ENCODE measurements at regions not wholly inside any gene's neighbourhood (a gene's known extent, or its start where the extent isn't known, plus 50 kb on each side); places are given as distances from the start of the nearest gene placed in this dataset.
"Not testable (repeated sequence)": the region's sequence is repeated elsewhere in the genome, so short reads cannot be mapped to it uniquely, and the experiment has no call there.

GRCh38 chr5:34266151-34266550 is 223.1 kb upstream of the C1QTNF3 start:
- H3K9me3 ChIP-seq (ENCODE audit: insufficient read depth, low read depth); H3K4me3 ChIP-seq; H3K4me1 ChIP-seq (replicated peaks; ENCODE audit: insufficient read depth); H4K20me1 ChIP-seq (ENCODE audit: insufficient read depth); CTCF ChIA-PET; H3K36me3 ChIP-seq (ENCODE audit: low read depth); DNase-seq; H2AFZ ChIP-seq; H3F3A ChIP-seq (ENCODE audit: insufficient read depth, low read depth); BruUV-seq (replicated peaks); H3K9me2 ChIP-seq (ENCODE audit: insufficient read depth); H3K27me3 ChIP-seq (ENCODE audit: insufficient read depth, low read depth); H3K79me2 ChIP-seq (ENCODE audit: low read depth); H3K4me2 ChIP-seq; POLR2A ChIA-PET (ENCODE audit: unreplicated experiment); intact Hi-C loops (cut with micrococcal nuclease; ENCODE audit: unreplicated experiment); H3K27ac ChIP-seq: not testable (repeated sequence)

DNA sequence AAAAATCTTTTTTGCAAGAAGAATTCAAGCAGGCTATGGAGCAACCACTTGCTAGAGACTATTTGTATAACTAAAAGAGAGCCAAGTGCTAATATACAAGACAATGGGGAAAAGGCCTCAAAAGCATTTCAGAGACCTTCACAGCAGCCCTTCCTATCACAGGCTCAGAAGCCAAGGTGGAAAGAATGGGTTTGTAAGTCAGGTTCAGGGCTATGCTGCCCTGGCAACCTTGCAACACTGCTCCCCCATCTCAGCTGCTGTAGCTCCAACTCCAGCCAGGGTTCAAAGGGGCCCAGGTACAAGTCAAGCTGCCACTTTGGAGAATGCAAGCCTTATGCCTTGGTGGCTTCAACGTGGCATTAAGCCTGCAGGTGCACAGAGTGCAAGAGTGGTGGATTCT is 253.7 kb upstream of the C1QTNF3 start:
- H3K4me3 ChIP-seq; H3K79me2 ChIP-seq (ENCODE audit: low read depth); H4K20me1 ChIP-seq (ENCODE audit: insufficient read depth); BruUV-seq (replicated peaks); H3K36me3 ChIP-seq (ENCODE audit: low read depth); H3K27me3 ChIP-seq (ENCODE audit: insufficient read depth, low read depth); H3K27ac ChIP-seq; H3K9me2 ChIP-seq (ENCODE audit: insufficient read depth); H3F3A ChIP-seq (ENCODE audit: insufficient read depth, low read depth); H3K4me1 ChIP-seq (replicated peaks; ENCODE audit: insufficient read depth); POLR2A ChIA-PET (ENCODE audit: unreplicated experiment); H3K9me3 ChIP-seq (ENCODE audit: insufficient read depth, low read depth); DNase-seq; H2AFZ ChIP-seq; intact Hi-C loops (cut with micrococcal nuclease; ENCODE audit: unreplicated experiment); H3K4me2 ChIP-seq; CTCF ChIA-PET: not testable (repeated sequence)

GRCh38 chr5:34329201-34329600 is 286.2 kb upstream of the C1QTNF3 start:
- H3F3A ChIP-seq (ENCODE audit: insufficient read depth, low read depth); H4K20me1 ChIP-seq (ENCODE audit: insufficient read depth); intact Hi-C loops (cut with micrococcal nuclease; ENCODE audit: unreplicated experiment); H3K27me3 ChIP-seq (ENCODE audit: insufficient read depth, low read depth); POLR2A ChIA-PET (ENCODE audit: unreplicated experiment); H3K4me3 ChIP-seq; BruUV-seq (replicated peaks); DNase-seq; H3K27ac ChIP-seq; H3K9me2 ChIP-seq (ENCODE audit: insufficient read depth); H3K4me1 ChIP-seq (replicated peaks; ENCODE audit: insufficient read depth); H3K9me3 ChIP-seq (ENCODE audit: insufficient read depth, low read depth); H3K4me2 ChIP-seq; CTCF ChIA-PET; H2AFZ ChIP-seq; H3K79me2 ChIP-seq (ENCODE audit: low read depth); H3K36me3 ChIP-seq (ENCODE audit: low read depth): not testable (repeated sequence)

DNA sequence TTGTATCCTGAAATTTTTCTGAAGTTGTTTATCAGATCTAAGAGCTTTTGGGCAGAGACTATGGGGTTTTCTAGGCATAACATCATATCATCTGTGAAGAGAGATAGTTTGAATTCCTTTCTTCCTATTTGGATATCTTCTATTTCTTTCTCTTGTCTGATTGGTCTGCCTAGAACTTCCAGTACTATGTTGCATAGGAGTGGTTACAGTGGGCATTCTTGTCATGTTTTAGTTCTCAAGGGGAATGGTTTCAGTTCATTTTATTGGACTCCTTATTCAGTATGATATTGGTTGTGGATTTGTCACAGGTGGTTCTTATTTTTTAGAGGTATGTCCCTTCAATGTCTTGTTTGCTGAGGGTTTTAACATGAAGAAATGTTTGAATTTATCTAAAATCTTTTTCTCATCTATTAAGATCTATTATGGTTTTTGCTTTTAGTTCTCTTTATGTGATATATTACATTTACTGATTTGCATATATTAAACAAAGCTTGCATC is 286.6 kb upstream of the C1QTNF3 start:
- H3K4me1 ChIP-seq (replicated peaks; ENCODE audit: insufficient read depth); H3K9me3 ChIP-seq (ENCODE audit: insufficient read depth, low read depth); intact Hi-C loops (cut with micrococcal nuclease; ENCODE audit: unreplicated experiment); H3K9me2 ChIP-seq (ENCODE audit: insufficient read depth); H3F3A ChIP-seq (ENCODE audit: insufficient read depth, low read depth); H2AFZ ChIP-seq; CTCF ChIA-PET; H3K4me3 ChIP-seq; H3K27me3 ChIP-seq (ENCODE audit: insufficient read depth, low read depth); BruUV-seq (replicated peaks); H3K4me2 ChIP-seq; POLR2A ChIA-PET (ENCODE audit: unreplicated experiment); DNase-seq; H4K20me1 ChIP-seq (ENCODE audit: insufficient read depth); H3K27ac ChIP-seq; H3K36me3 ChIP-seq (ENCODE audit: low read depth); H3K79me2 ChIP-seq (ENCODE audit: low read depth): not testable (repeated sequence)

DNA sequence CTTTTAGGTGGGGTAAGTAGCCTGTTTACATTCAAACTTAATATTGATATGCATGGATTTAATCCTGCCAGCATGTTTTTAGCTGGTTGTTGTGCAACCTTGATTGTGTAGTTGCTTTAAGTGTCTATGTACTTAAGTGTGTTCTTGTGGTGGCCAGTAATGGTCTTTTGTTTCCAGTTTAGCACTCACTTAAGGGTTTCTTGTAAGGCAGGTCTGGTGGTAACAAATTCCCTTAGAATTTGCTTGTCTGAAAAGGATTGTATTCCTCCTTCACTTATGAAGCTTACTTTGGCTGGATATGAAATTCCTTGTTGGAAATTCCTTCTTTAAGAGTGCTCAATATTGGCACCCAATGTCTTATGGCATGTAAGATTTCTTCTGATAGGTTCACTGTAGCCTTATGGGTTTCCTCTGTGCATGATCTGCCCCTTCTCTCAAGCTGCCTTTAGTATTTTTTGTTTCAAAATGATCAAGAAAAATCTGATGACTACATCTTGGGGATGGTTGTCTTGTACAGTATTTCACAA is 289.0 kb upstream of the C1QTNF3 start:
- H3K9me3 ChIP-seq (ENCODE audit: insufficient read depth, low read depth), result not testable (repeated sequence)

GRCh38 chr5:34339408-34340001 is 296.5 kb upstream of the C1QTNF3 start:
- H3K9me2 ChIP-seq (ENCODE audit: insufficient read depth); DNase-seq; H3K79me2 ChIP-seq (ENCODE audit: low read depth); H3K4me2 ChIP-seq; POLR2A ChIA-PET (ENCODE audit: unreplicated experiment); intact Hi-C loops (cut with micrococcal nuclease; ENCODE audit: unreplicated experiment); H3K4me1 ChIP-seq (replicated peaks; ENCODE audit: insufficient read depth); H3K27me3 ChIP-seq (ENCODE audit: insufficient read depth, low read depth); H4K20me1 ChIP-seq (ENCODE audit: insufficient read depth); H3K36me3 ChIP-seq (ENCODE audit: low read depth); BruUV-seq (replicated peaks); H3K4me3 ChIP-seq; H3K9me3 ChIP-seq (ENCODE audit: insufficient read depth, low read depth); H3K27ac ChIP-seq; H2AFZ ChIP-seq; CTCF ChIA-PET; H3F3A ChIP-seq (ENCODE audit: insufficient read depth, low read depth): not testable (repeated sequence)

More for the DNA sequence above, 289.0 kb upstream of the C1QTNF3 start:
- BruUV-seq (replicated peaks); H3K4me3 ChIP-seq; H3K9me2 ChIP-seq (ENCODE audit: insufficient read depth); H3K27ac ChIP-seq; H3K36me3 ChIP-seq (ENCODE audit: low read depth); POLR2A ChIA-PET (ENCODE audit: unreplicated experiment); H3K4me1 ChIP-seq (replicated peaks; ENCODE audit: insufficient read depth); DNase-seq; H3K79me2 ChIP-seq (ENCODE audit: low read depth); H2AFZ ChIP-seq; H4K20me1 ChIP-seq (ENCODE audit: insufficient read depth); H3K27me3 ChIP-seq (ENCODE audit: insufficient read depth, low read depth); CTCF ChIA-PET; intact Hi-C loops (cut with micrococcal nuclease; ENCODE audit: unreplicated experiment); H3K4me2 ChIP-seq; H3F3A ChIP-seq (ENCODE audit: insufficient read depth, low read depth): not testable (repeated sequence)

- H4K20me1 ChIP-seq (ENCODE audit: insufficient read depth); H3K36me3 ChIP-seq (ENCODE audit: low read depth); H2AFZ ChIP-seq; POLR2A ChIA-PET (ENCODE audit: unreplicated experiment); intact Hi-C loops (cut with micrococcal nuclease; ENCODE audit: unreplicated experiment); H3K4me3 ChIP-seq; CTCF ChIA-PET; H3K9me2 ChIP-seq (ENCODE audit: insufficient read depth); H3K9me3 ChIP-seq (ENCODE audit: insufficient read depth, low read depth); DNase-seq; H3K27ac ChIP-seq; H3K4me2 ChIP-seq; H3F3A ChIP-seq (ENCODE audit: insufficient read depth, low read depth); H3K4me1 ChIP-seq (replicated peaks; ENCODE audit: insufficient read depth); BruUV-seq (replicated peaks); H3K27me3 ChIP-seq (ENCODE audit: insufficient read depth, low read depth); H3K79me2 ChIP-seq (ENCODE audit: low read depth): not testable (repeated sequence)
Observed at GRCh38 chr5:34354440-34354839, 301.7 kb upstream of the RAI14 start.

All from PC-9 (cell line).